ENCODE measurements at regions not wholly inside any gene's neighbourhood (a gene's known extent, or its start where the extent isn't known, plus 50 kb on each side); places are given as distances from the start of the nearest gene placed in this dataset.

- Mint-ChIP-seq H3K27ac (no peak overlapping the region), H3K4me1 (ENCODE audit: low read depth) (no peaks in the 10 kb centered on the region), H3K36me3 (ENCODE audit: low read depth) (no peaks in the 10 kb centered on the region), H3K4me3 (no peak overlapping the region), H3K27me3 (ENCODE audit: insufficient read depth) (no peaks in the 10 kb centered on the region), H3K9me3 (no peaks in the 10 kb centered on the region)
- TF ChIP-seq CTCF (IDR thresholded peaks at IDR 0.05): no peak
- no peak for DNase-seq
These were observed 1370.7 kb upstream of the CDH2 start for GRCh38 chr18:29547626-29548025.

GRCh38 chr18:29540548-29540947, 1363.6 kb upstream of the CDH2 start:
- no peak overlapping the region for H3K4me3 Mint-ChIP-seq
- TF ChIP-seq CTCF (IDR thresholded peaks at IDR 0.05): no peak
- H3K4me1 Mint-ChIP-seq (ENCODE audit: low read depth): no peaks in the 10 kb centered on the region
- no peaks in the 10 kb centered on the region for H3K27me3 Mint-ChIP-seq (ENCODE audit: insufficient read depth)
- no peak for DNase-seq
- no peak overlapping the region for H3K27ac Mint-ChIP-seq
- no peaks in the 10 kb centered on the region for H3K9me3 Mint-ChIP-seq
- H3K36me3 Mint-ChIP-seq (ENCODE audit: low read depth): no peaks in the 10 kb centered on the region

- Mint-ChIP-seq H3K27me3 (ENCODE audit: insufficient read depth) (no peaks in the 10 kb centered on the region; the same call in 1 of the 2 replicates), H3K4me3 (no peak overlapping the region), H3K9me3 (peaks cover 13% of the 10 kb centered on the region), H3K27ac (no peak overlapping the region), H3K36me3 (ENCODE audit: low read depth) (peaks cover 11% of the 10 kb centered on the region; the same call in 1 of the 2 replicates), H3K4me1 (ENCODE audit: low read depth) (no peaks in the 10 kb centered on the region)
- no peak for TF ChIP-seq CTCF (IDR thresholded peaks at IDR 0.05)
- peak; percentile 28 for DNase-seq
These were observed 1354.8 kb upstream of the CDH2 start for GRCh38 chr18:29531746-29532145.

- no peak for DNase-seq
- TF ChIP-seq CTCF (IDR thresholded peaks at IDR 0.05): no peak
- H3K4me3 Mint-ChIP-seq: no peak overlapping the region
- no peaks in the 10 kb centered on the region for H3K27me3 Mint-ChIP-seq (ENCODE audit: insufficient read depth)
- no peak overlapping the region for H3K27ac Mint-ChIP-seq
- H3K4me1 Mint-ChIP-seq (ENCODE audit: low read depth): peaks cover 6% of the 10 kb centered on the region; the same call in 1 of the 2 replicates
- no peaks in the 10 kb centered on the region for H3K9me3 Mint-ChIP-seq
- H3K36me3 Mint-ChIP-seq (ENCODE audit: low read depth): no peaks in the 10 kb centered on the region; the same call in 1 of the 2 replicates
These were observed 1346.4 kb upstream of the CDH2 start for GRCh38 chr18:29523371-29523770.

GRCh38 chr18:29512761-29513160, 1335.8 kb upstream of the CDH2 start:
- TF ChIP-seq CTCF (IDR thresholded peaks at IDR 0.05): no peak
- Mint-ChIP-seq H3K4me3 (no peak overlapping the region), H3K36me3 (ENCODE audit: low read depth) (no peaks in the 10 kb centered on the region; the same call in 1 of the 2 replicates), H3K4me1 (ENCODE audit: low read depth) (no peaks in the 10 kb centered on the region), H3K9me3 (no peaks in the 10 kb centered on the region), H3K27me3 (ENCODE audit: insufficient read depth) (no peaks in the 10 kb centered on the region), H3K27ac (no peak overlapping the region)
- no peak for DNase-seq

GRCh38 chr18:29512203-29512602, 1335.3 kb upstream of the CDH2 start:
- H3K36me3 Mint-ChIP-seq (ENCODE audit: low read depth): no peaks in the 10 kb centered on the region; the same call in 1 of the 2 replicates
- no peaks in the 10 kb centered on the region for H3K27me3 Mint-ChIP-seq (ENCODE audit: insufficient read depth)
- no peaks in the 10 kb centered on the region for H3K9me3 Mint-ChIP-seq
- no peak overlapping the region for H3K27ac Mint-ChIP-seq
- DNase-seq: no peak
- no peak for TF ChIP-seq CTCF (IDR thresholded peaks at IDR 0.05)
- H3K4me3 Mint-ChIP-seq: no peak overlapping the region
- H3K4me1 Mint-ChIP-seq (ENCODE audit: low read depth): no peaks in the 10 kb centered on the region

All from HFFc6 (cell line).